Esophagus muscularis mucosa (tissue), 4 donors: ENCODE measurements at regions not wholly inside any gene's neighbourhood (a gene's known extent, or its start where the extent isn't known, plus 50 kb on each side); places are given as distances from the start of the nearest gene placed in this dataset.

Source experiments
- DNase-seq: peaks from one replicate; pipeline ENCODE4 v3.0.0-alpha.2; 2017; ENCODE audit errors: extremely low spot score
- H3K27ac ChIP-seq, 4 donors: fragments of 200-600 bp; sonication (generic); replicated peaks in 1 of 4; 1 replicate in 3 of 4; 2 replicates in 1 of 4; pipeline ENCODE4 v1.5.1; 2016 to 2019; ENCODE audit warnings: mild to moderate bottlenecking in 1 of 4
- H3K27me3 ChIP-seq, 4 donors: fragments of 200-600 bp; sonication (generic); one replicate each; pipeline versions ENCODE4 v1.5.1 to v1.6.0; 2016 to 2019
- H3K36me3 ChIP-seq, 4 donors: fragments of 200-600 bp; sonication (generic); one replicate each; pipeline ENCODE4 v1.5.1; 2016 to 2019
- H3K4me1 ChIP-seq, 4 donors: fragments of 200-600 bp; sonication (generic); one replicate each; pipeline ENCODE4 v1.5.1; 2016 to 2019
- H3K4me3 ChIP-seq, 4 donors: fragments of 200-600 bp; sonication (generic); 1 replicate in 2 of 4; 2 replicates in 2 of 4; pipeline ENCODE4 v1.5.1; 2016 to 2019; ENCODE audit warnings: mild to moderate bottlenecking in 4 of 4, moderate library complexity in 1 of 4
- H3K9me3 ChIP-seq, 4 donors: fragments of 200-600 bp; sonication (generic); 1 replicate in 3 of 4; 2 replicates in 1 of 4; pipeline ENCODE4 v1.5.1; 2016 to 2019
- EP300 ChIP-seq: sonication (generic); formaldehyde crosslinking; IDR thresholded peaks from one replicate; pipeline ENCODE4 v1.6.1; 2017; ENCODE audit warnings: antibody characterized with exemption
- POLR2A ChIP-seq: fragments of 450-650 bp; IDR thresholded peaks from one replicate; pipeline ENCODE4 v1.6.1; 2017; ENCODE audit warnings: antibody characterized with exemption, moderate library complexity, mild to moderate bottlenecking, low read depth
- POLR2AphosphoS5 ChIP-seq, 2 donors: sonication (generic); formaldehyde crosslinking; IDR thresholded peaks; one replicate each; pipeline ENCODE4 v1.6.1; 2017; ENCODE audit warnings: antibody characterized with exemption in 2 of 2
- WGBS: methylation state at CpG from one replicate; pipeline ENCODE4 v1.1.5; 2018; 5-methylcytosine and 5-hydroxymethylcytosine counted together
- intact Hi-C: fragments of 100-400 bp; cut with DNase I; formaldehyde crosslinking; loops from one replicate; pipeline ENCODE4 v1.15.1; 2023
- TF ChIP-seq, protein P1 (sequence below), 3 experiments: fragments of 200-600 bp in 2 of 3; fragments of 450-650 bp in 1 of 3; sonication (generic) in 2 of 3; IDR thresholded peaks; one replicate each; pipeline ENCODE4 v1.5.1; 2017 to 2019; ENCODE audit warnings: antibody characterized with exemption in 3 of 3, mild to moderate bottlenecking in 2 of 3, moderate library complexity in 1 of 3

DNA sequence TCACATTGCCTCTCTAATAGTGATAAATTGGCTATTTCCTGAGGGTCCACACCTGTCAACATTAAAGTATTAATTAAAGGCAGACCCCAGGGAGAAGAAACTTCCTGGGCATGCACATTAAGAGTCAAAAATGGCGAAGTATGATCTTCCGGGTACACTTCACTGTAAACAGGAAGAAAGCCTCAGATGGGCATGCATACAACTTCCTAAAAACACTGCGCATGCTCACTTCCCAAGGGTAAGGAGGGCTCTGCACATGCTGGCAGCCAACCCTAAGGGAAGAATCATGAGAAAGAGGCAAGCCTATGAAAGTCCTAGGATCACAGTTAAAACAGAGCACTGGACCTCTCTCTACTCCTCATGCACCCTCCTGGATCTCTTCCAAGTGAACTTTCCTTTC lies 80.1 kb upstream of the IMMP2L start:
- no peak for DNase-seq

DNA sequence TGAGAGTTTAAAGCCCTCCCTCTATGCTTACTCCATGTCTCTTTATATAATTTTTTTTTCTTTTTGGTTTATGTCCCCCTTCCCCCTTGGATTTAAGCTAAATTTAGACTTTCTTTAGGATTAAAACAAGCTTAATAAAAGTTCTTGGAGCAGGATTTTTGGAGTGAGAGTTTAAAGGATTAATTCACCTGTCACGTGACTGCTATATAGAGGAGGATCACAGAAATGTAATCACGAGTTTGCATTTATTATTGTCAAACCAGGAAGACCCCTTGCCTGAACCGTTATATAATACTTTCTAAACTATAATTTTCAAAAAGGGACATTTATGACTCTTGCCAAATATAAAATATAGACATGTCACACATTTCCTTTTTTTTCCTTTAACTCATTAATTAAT lies 78.1 kb upstream of the IMMP2L start:
- no peak for DNase-seq
- Histone ChIP-seq H3K27me3 (no peaks in the 10 kb centered on the region), H3K36me3 (no peaks in the 10 kb centered on the region), H3K4me1 (no peaks in the 10 kb centered on the region), H3K9me3 (no peaks in the 10 kb centered on the region), H3K27ac (no peak overlapping the region), H3K4me3 (no peak overlapping the region)
- intact Hi-C loops: no loop called here
- 35% methylated on average over 3 of the region's 3 CpGs for WGBS
- TF ChIP-seq POLR2AphosphoS5 (IDR thresholded peaks at IDR 0.05) (no peak), POLR2A (no peak), EP300 (no peak)
- TF ChIP-seq, protein P1, sequence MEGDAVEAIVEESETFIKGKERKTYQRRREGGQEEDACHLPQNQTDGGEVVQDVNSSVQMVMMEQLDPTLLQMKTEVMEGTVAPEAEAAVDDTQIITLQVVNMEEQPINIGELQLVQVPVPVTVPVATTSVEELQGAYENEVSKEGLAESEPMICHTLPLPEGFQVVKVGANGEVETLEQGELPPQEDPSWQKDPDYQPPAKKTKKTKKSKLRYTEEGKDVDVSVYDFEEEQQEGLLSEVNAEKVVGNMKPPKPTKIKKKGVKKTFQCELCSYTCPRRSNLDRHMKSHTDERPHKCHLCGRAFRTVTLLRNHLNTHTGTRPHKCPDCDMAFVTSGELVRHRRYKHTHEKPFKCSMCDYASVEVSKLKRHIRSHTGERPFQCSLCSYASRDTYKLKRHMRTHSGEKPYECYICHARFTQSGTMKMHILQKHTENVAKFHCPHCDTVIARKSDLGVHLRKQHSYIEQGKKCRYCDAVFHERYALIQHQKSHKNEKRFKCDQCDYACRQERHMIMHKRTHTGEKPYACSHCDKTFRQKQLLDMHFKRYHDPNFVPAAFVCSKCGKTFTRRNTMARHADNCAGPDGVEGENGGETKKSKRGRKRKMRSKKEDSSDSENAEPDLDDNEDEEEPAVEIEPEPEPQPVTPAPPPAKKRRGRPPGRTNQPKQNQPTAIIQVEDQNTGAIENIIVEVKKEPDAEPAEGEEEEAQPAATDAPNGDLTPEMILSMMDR (IDR thresholded peaks at IDR 0.05): no peak

More for the DNA sequence above, 80.1 kb upstream of the IMMP2L start:
- no peak overlapping the region for H3K27ac ChIP-seq
- TF ChIP-seq POLR2AphosphoS5 (IDR thresholded peaks at IDR 0.05): no peak
- TF ChIP-seq, protein P1 (IDR thresholded peaks at IDR 0.05): no peak
- no peak for TF ChIP-seq EP300
- TF ChIP-seq POLR2A: no peak
- no peaks in the 10 kb centered on the region for H3K4me1 ChIP-seq
- WGBS: 80% methylated on average over 3 of the region's 3 CpGs
- no peaks in the 10 kb centered on the region for H3K9me3 ChIP-seq
- intact Hi-C loops: no loop called here
- H3K27me3 ChIP-seq: no peaks in the 10 kb centered on the region
- H3K4me3 ChIP-seq: no peak overlapping the region
- no peaks in the 10 kb centered on the region for H3K36me3 ChIP-seq

DNA sequence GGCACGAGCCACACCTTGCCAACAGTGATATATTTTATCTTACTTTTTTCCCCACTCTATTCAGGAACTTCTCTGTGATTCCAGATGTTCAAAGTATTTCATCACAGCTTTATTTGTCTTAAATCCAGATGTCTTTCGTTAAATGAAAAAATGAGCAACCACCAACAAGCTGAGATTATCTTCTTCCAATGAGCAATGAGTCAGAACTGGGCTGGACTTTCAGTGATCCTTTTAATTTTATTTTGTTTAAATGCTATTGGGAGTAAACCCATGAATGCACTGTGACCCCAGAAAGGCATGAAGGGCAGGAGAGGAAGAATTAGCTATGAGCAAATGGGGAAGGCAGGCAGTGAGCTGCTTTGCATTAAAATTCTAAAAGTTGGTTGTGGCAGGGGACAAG lies 77.6 kb upstream of the IMMP2L start:
- Histone ChIP-seq H3K4me3 (no peak overlapping the region), H3K27me3 (no peaks in the 10 kb centered on the region), H3K4me1 (no peaks in the 10 kb centered on the region), H3K36me3 (no peaks in the 10 kb centered on the region), H3K27ac (no peak overlapping the region), H3K9me3 (no peaks in the 10 kb centered on the region)
- intact Hi-C loops: no loop called here
- 42% methylated on average over 2 of the region's 2 CpGs for WGBS
- TF ChIP-seq, protein P1 (IDR thresholded peaks at IDR 0.05): no peak
- no peak for TF ChIP-seq POLR2AphosphoS5 (IDR thresholded peaks at IDR 0.05)
- TF ChIP-seq POLR2A: no peak
- TF ChIP-seq EP300: no peak
- DNase-seq: no peak

GRCh38 chr7:111638078-111638477 lies 75.8 kb upstream of the IMMP2L start:
- no peak for DNase-seq
- no peak overlapping the region for H3K4me3 ChIP-seq
- WGBS: 39% methylated on average over 2 of the region's 2 CpGs
- intact Hi-C loops: no loop called here
- H3K27me3 ChIP-seq: no peaks in the 10 kb centered on the region
- H3K4me1 ChIP-seq: no peaks in the 10 kb centered on the region
- H3K27ac ChIP-seq: no peak overlapping the region
- H3K9me3 ChIP-seq: no peaks in the 10 kb centered on the region
- no peaks in the 10 kb centered on the region for H3K36me3 ChIP-seq
- TF ChIP-seq EP300: no peak
- no peak for TF ChIP-seq POLR2AphosphoS5 (IDR thresholded peaks at IDR 0.05)
- TF ChIP-seq, protein P1 (IDR thresholded peaks at IDR 0.05): no peak

DNA sequence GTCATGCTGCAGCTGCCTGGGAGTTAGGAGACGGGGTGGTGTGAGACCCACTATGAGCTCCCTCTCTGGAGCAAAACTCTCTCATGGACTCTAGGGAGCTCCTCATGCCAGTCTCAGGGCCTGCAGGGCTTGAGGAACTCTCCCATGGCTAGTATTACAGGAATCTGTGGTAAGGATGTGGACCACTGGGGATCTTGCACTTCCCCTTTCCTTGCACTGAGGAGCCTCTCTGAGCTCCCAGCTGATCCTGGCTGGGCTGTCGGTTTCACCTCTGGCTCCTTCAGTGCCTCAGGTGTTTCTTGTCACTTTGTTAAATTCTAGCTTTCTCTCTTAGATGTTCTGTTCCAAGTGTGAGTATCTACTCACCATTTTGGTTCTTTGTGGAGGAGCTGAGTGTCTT lies 71.6 kb upstream of the IMMP2L start:
- peaks cover 0 to 18% (median 16%) of the 10 kb centered on the region in 4 donors for H3K9me3 ChIP-seq
- intact Hi-C loops: no loop called here
- no peak overlapping the region for H3K27ac ChIP-seq
- no peak overlapping the region for H3K4me3 ChIP-seq
- TF ChIP-seq EP300: no peak
- TF ChIP-seq, protein P1 (IDR thresholded peaks at IDR 0.05): no peak
- no peak for TF ChIP-seq POLR2AphosphoS5 (IDR thresholded peaks at IDR 0.05)
- no peak for TF ChIP-seq POLR2A
- H3K4me1 ChIP-seq: no peaks in the 10 kb centered on the region
- H3K36me3 ChIP-seq: no peaks in the 10 kb centered on the region
- 68% methylated on average over 2 of the region's 2 CpGs for WGBS
- no peak for DNase-seq
- H3K27me3 ChIP-seq: no peaks in the 10 kb centered on the region
